ENCODE measurements at regions not wholly inside any gene's neighbourhood (a gene's known extent, or its start where the extent isn't known, plus 50 kb on each side); places are given as distances from the start of the nearest gene placed in this dataset.

DNA sequence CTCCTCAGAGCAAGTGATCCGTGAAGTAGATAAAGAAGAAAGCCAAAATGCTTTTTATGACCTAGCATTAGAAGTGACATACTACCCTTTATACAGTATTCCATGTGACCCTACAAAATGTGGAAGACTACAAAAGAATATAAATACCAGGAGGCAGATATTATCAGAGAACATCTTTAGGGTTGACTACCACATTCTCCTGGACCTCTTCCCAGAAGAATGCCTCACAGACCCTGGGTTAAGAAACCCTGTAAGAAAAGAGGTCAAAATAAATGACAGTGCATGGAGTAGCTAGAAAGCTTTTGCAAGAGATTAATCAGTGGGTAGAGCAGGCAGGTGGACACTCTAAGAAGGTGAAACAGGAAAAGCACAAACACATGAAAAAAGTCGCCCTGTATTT is 69.2 kb downstream of the FANCF start:
- H3K4me3 ChIP-seq, result no peak overlapping the region
- DNase-seq (no peak), ATAC-seq (no peak)
- no peak overlapping the region for H3K27ac ChIP-seq
- in situ Hi-C loops (cut with MboI; ENCODE audit: low sequenced_read_pairs in 4 of 4), result no loop called here
- peaks cover 0 to 9% of the 10 kb centered on the region in 2 donors for H3K4me1 ChIP-seq
- TF ChIP-seq, protein P1, sequence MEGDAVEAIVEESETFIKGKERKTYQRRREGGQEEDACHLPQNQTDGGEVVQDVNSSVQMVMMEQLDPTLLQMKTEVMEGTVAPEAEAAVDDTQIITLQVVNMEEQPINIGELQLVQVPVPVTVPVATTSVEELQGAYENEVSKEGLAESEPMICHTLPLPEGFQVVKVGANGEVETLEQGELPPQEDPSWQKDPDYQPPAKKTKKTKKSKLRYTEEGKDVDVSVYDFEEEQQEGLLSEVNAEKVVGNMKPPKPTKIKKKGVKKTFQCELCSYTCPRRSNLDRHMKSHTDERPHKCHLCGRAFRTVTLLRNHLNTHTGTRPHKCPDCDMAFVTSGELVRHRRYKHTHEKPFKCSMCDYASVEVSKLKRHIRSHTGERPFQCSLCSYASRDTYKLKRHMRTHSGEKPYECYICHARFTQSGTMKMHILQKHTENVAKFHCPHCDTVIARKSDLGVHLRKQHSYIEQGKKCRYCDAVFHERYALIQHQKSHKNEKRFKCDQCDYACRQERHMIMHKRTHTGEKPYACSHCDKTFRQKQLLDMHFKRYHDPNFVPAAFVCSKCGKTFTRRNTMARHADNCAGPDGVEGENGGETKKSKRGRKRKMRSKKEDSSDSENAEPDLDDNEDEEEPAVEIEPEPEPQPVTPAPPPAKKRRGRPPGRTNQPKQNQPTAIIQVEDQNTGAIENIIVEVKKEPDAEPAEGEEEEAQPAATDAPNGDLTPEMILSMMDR (IDR thresholded peaks at IDR 0.05 in 4 of 5, conservative IDR thresholded peaks at IDR 0.05 in 1 of 5), result no peak
- no peak for TF ChIP-seq POLR2A (IDR thresholded peaks at IDR 0.05)
- no peaks in the 10 kb centered on the region for H3K36me3 ChIP-seq
- no peaks in the 10 kb centered on the region for H3K9me3 ChIP-seq
- H3K27me3 ChIP-seq, result no peaks in the 10 kb centered on the region
- intact Hi-C loops (cut with DNase I; ENCODE audit: low total_unique reads), result no loop called here

DNA sequence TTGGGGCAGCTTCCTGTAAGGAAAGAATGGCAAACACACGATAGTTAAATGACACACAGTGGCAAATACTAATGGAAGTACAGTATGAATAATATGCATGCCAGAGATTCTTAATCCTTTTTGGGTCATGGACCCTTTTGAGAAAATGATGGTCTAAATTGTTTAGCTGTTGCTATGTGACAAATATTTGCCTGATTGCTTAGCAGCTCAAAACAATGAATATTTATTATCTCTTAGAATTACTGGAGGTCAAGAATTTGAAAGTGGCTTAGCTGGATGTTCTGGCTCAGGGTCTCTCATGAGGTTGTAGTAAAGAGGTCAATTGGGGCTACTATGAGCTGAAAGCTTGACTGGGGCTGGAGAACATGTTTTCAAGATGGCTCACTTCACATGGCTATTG is 69.7 kb downstream of the FANCF start:
- no peak for DNase-seq
- peaks cover 0 to 9% of the 10 kb centered on the region in 2 donors for H3K4me1 ChIP-seq
- no peak overlapping the region for H3K27ac ChIP-seq
- H3K9me3 ChIP-seq, result no peaks in the 10 kb centered on the region
- ATAC-seq, result no peak
- intact Hi-C loops (cut with DNase I; ENCODE audit: low total_unique reads) (no loop called here), in situ Hi-C loops (cut with MboI; ENCODE audit: low sequenced_read_pairs in 4 of 4) (no loop called here)
- no peaks in the 10 kb centered on the region for H3K36me3 ChIP-seq
- no peaks in the 10 kb centered on the region for H3K27me3 ChIP-seq
- no peak for TF ChIP-seq POLR2A (IDR thresholded peaks at IDR 0.05)
- TF ChIP-seq, protein P1 (IDR thresholded peaks at IDR 0.05 in 4 of 5, conservative IDR thresholded peaks at IDR 0.05 in 1 of 5), result no peak
- no peak overlapping the region for H3K4me3 ChIP-seq

DNA sequence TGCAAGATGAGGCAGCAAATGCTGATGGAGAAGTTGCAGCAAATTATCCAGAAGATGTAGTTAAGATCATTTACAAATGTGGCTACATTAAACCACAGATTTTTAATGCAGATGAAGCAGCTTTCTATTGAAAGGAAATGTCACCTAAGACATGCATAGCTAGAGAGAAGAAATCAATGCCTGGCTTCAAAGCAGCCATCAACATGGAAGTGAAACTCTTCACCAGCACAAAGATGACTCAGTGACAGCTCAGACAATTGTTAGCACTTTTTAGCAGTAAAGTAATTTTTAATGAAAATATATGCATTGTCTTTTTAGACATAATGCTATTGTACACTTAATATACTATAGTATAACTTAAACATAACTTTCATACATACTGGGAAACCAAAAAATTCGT is 71.4 kb downstream of the FANCF start:
- no peak overlapping the region for H3K4me3 ChIP-seq
- in situ Hi-C loops (cut with MboI; ENCODE audit: low sequenced_read_pairs in 4 of 4), result no loop called here
- ATAC-seq, result no peak

DNA sequence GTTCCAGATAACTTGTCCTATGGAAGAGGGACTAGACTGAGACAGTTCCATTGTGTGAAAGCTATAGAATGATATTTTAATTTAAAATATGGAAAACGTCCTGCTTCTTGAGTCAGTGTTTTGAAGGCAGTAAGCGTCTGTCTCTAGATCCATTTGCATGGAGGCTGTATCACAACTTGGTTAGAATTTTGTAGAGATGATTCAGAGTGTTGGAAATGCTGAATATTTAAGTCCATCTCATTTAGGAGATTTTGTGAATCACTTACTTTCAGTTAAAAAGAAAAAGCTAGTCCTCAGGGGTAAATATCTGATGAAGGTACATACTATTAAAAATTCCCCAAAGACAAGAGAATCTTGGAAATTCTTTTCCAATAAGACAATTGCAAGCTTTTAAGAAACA is 72.7 kb downstream of the FANCF start:
- no peaks in the 10 kb centered on the region for H3K4me1 ChIP-seq
- intact Hi-C loops (cut with DNase I; ENCODE audit: low total_unique reads) (no loop called here), in situ Hi-C loops (cut with MboI; ENCODE audit: low sequenced_read_pairs in 4 of 4) (no loop called here)
- H3K9me3 ChIP-seq, result no peaks in the 10 kb centered on the region
- DNase-seq, result no peak
- H3K36me3 ChIP-seq, result no peaks in the 10 kb centered on the region
- H3K4me3 ChIP-seq, result no peak overlapping the region
- no peak for TF ChIP-seq POLR2A (IDR thresholded peaks at IDR 0.05)
- TF ChIP-seq, protein P1 (IDR thresholded peaks at IDR 0.05 in 4 of 5, conservative IDR thresholded peaks at IDR 0.05 in 1 of 5), result no peak
- no peak for ATAC-seq
- H3K27me3 ChIP-seq, result no peaks in the 10 kb centered on the region
- no peak overlapping the region for H3K27ac ChIP-seq

More for the DNA sequence above, 71.4 kb downstream of the FANCF start:
- Histone ChIP-seq H3K4me1 (peaks cover 0 to 7% of the 10 kb centered on the region in 2 donors), H3K9me3 (no peaks in the 10 kb centered on the region), H3K36me3 (no peaks in the 10 kb centered on the region), H3K27me3 (no peaks in the 10 kb centered on the region), H3K27ac (no peak overlapping the region)
- no peak for TF ChIP-seq POLR2A (IDR thresholded peaks at IDR 0.05)
- TF ChIP-seq, protein P1 (IDR thresholded peaks at IDR 0.05 in 4 of 5, conservative IDR thresholded peaks at IDR 0.05 in 1 of 5), result no peak
- no peak for DNase-seq
- intact Hi-C loops (cut with DNase I; ENCODE audit: low total_unique reads), result no loop called here

DNA sequence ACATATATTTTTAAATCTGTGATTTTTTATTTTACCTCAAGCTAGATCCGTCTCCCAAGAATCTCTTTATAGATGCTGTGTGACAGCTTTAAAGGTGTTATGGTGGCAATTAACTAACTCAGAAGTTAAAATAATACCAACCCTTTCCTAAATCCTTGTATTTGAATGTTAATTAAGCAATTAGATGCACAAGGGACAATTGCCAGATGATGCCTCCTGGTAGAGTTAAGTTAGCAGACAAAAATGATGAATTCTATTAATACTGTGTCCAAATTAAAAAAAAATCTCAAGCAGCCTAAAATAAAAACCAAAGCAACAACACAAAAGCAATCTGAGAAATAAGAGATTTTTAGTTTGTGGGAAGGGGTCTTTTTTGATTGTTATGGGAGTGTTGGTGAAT is 78.9 kb downstream of the FANCF start:
- TF ChIP-seq, protein P1 (IDR thresholded peaks at IDR 0.05 in 4 of 5, conservative IDR thresholded peaks at IDR 0.05 in 1 of 5), result no peak
- TF ChIP-seq POLR2A (IDR thresholded peaks at IDR 0.05), result no peak
- ATAC-seq (no peak), DNase-seq (no peak)
- no peaks in the 10 kb centered on the region for H3K36me3 ChIP-seq
- no peak overlapping the region for H3K27ac ChIP-seq
- no peaks in the 10 kb centered on the region for H3K4me1 ChIP-seq
- intact Hi-C loops (cut with DNase I; ENCODE audit: low total_unique reads) (no loop called here), in situ Hi-C loops (cut with MboI; ENCODE audit: low sequenced_read_pairs in 4 of 4) (loop anchor here in 2 of 4 donors (10.0 kb wide), 1 partner anchor 212 kb away; the partner anchor contains the start of gene SLC17A6 (in 2 of the 2))
- H3K4me3 ChIP-seq, result no peak overlapping the region
- H3K27me3 ChIP-seq, result no peaks in the 10 kb centered on the region
- no peaks in the 10 kb centered on the region for H3K9me3 ChIP-seq

Data from gastrocnemius medialis (tissue), 4 donors.